GM23248 (cell line): ENCODE measurements at regions not wholly inside any gene's neighbourhood (a gene's known extent, or its start where the extent isn't known, plus 50 kb on each side); places are given as distances from the start of the nearest gene placed in this dataset.

ENCODE experiments used
- EZH2 ChIP-seq: fragments of 200-600 bp; sonication (generic); IDR thresholded peaks from 2 replicates; pipeline ENCODE4 v1.6.1; 2018; ENCODE audit warnings: antibody characterized with exemption, mild to moderate bottlenecking; ENCODE audit not compliant: insufficient read depth, poor library complexity, severe bottlenecking
- EZH2phosphoT487 ChIP-seq: fragments of 200-600 bp; sonication (generic); IDR thresholded peaks from 2 replicates; pipeline ENCODE4 v1.6.1; 2018; ENCODE audit warnings: antibody characterized with exemption, moderate library complexity, mild to moderate bottlenecking, low read depth; ENCODE audit not compliant: insufficient read depth

GRCh38 chr10:83937826-83938225 is 201.5 kb upstream of the GHITM start:
- no peak for TF ChIP-seq EZH2phosphoT487
- no peak for TF ChIP-seq EZH2
